ENCODE measurements at regions not wholly inside any gene's neighbourhood (a gene's known extent, or its start where the extent isn't known, plus 50 kb on each side); places are given as distances from the start of the nearest gene placed in this dataset.

- no peak for DNase-seq (ENCODE audit: low read depth, low spot score)
These were observed 696.8 kb downstream of the OTOL1 start for GRCh38 chr3:162193148-162194095.

GRCh38 chr3:162195147-162195546 is 698.5 kb downstream of the OTOL1 start:
- no peak for DNase-seq (ENCODE audit: low read depth, low spot score)

- no peak for DNase-seq (ENCODE audit: low read depth, low spot score)
These were observed 700.4 kb downstream of the OTOL1 start for GRCh38 chr3:162196964-162197363.

GRCh38 chr3:162200836-162201235 is 704.2 kb downstream of the OTOL1 start:
- no peak for DNase-seq (ENCODE audit: low read depth, low spot score)

GRCh38 chr3:162206648-162207047 is 710.0 kb downstream of the OTOL1 start:
- no peak for DNase-seq (ENCODE audit: low read depth, low spot score)

- no peak for DNase-seq (ENCODE audit: low read depth, low spot score)
These were observed 714.9 kb downstream of the OTOL1 start for GRCh38 chr3:162211470-162211869.

- no peak for DNase-seq (ENCODE audit: low read depth, low spot score)
These were observed 716.6 kb downstream of the OTOL1 start for GRCh38 chr3:162213196-162213595.

- DNase-seq (ENCODE audit: low read depth, low spot score): no peak
These were observed 717.3 kb downstream of the OTOL1 start for GRCh38 chr3:162213956-162214355.

- DNase-seq (ENCODE audit: low read depth, low spot score): no peak
These were observed 721.0 kb downstream of the OTOL1 start for GRCh38 chr3:162217647-162218046.

- DNase-seq (ENCODE audit: low read depth, low spot score): no peak
These were observed 721.9 kb downstream of the OTOL1 start for GRCh38 chr3:162218479-162218878.

GRCh38 chr3:162224746-162225145 is 728.1 kb downstream of the OTOL1 start:
- DNase-seq (ENCODE audit: low read depth, low spot score): no peak

- no peak for DNase-seq (ENCODE audit: low read depth, low spot score)
These were observed 740.3 kb downstream of the OTOL1 start for GRCh38 chr3:162236949-162237348.

GRCh38 chr3:162250782-162251181 is 754.2 kb downstream of the OTOL1 start:
- DNase-seq (ENCODE audit: low read depth, low spot score): no peak

GRCh38 chr3:162262129-162262528 is 765.5 kb downstream of the OTOL1 start:
- DNase-seq (ENCODE audit: low read depth, low spot score): no peak

GRCh38 chr3:162263596-162263995 is 767.0 kb downstream of the OTOL1 start:
- DNase-seq (ENCODE audit: low read depth, low spot score): no peak

GRCh38 chr3:162269636-162270458 is 773.2 kb downstream of the OTOL1 start:
- DNase-seq (ENCODE audit: low read depth, low spot score): no peak

GRCh38 chr3:162274070-162274469 is 777.5 kb downstream of the OTOL1 start:
- DNase-seq (ENCODE audit: low read depth, low spot score): no peak

- DNase-seq (ENCODE audit: low read depth, low spot score): no peak
These were observed 782.2 kb downstream of the OTOL1 start for GRCh38 chr3:162278834-162279233.

- DNase-seq (ENCODE audit: low read depth, low spot score): no peak
These were observed 788.7 kb downstream of the OTOL1 start for GRCh38 chr3:162285259-162285658.

GRCh38 chr3:162287600-162287999 is 791.0 kb downstream of the OTOL1 start:
- DNase-seq (ENCODE audit: low read depth, low spot score): no peak

GRCh38 chr3:162292409-162292808 is 795.8 kb downstream of the OTOL1 start:
- DNase-seq (ENCODE audit: low read depth, low spot score): no peak

GRCh38 chr3:162295323-162295983 is 798.8 kb downstream of the OTOL1 start:
- peak; percentile 8 for DNase-seq (ENCODE audit: low read depth, low spot score)

Measured in ELF-1 (cell line).